HG02678 (cell line): ENCODE measurements at regions not wholly inside any gene's neighbourhood (a gene's known extent, or its start where the extent isn't known, plus 50 kb on each side); places are given as distances from the start of the nearest gene placed in this dataset.
"Not testable (repeated sequence)": the region's sequence is repeated elsewhere in the genome, so short reads cannot be mapped to it uniquely, and the experiment has no call there.

Source experiments
- ATAC-seq: cut with Tn5 transposase; IDR thresholded peaks from one replicate; pipeline ENCODE4 v1.9.1; 2021; ENCODE audit warnings: mild to moderate bottlenecking, moderate library complexity; ENCODE audit not compliant: unreplicated experiment

DNA sequence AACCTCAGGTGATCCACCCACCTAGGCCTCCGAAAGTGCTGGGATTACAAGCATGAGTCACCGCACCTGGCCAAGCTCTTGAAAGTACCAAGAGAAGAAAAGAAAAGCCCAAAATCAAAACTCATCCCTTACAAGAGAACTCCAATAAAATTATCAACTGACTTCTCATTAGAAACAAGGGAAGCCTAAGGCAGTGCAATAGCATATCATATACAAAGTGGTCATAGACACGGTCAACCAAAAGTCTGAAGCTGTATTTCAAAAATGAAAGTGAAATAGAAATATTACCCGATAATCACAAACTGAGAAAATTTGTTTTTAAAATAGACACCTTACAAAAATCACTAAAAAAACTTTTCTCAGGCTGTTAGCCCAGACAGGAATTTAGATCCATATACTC lies 1321.1 kb upstream of the GJE1 start:
- ATAC-seq = no peak

DNA sequence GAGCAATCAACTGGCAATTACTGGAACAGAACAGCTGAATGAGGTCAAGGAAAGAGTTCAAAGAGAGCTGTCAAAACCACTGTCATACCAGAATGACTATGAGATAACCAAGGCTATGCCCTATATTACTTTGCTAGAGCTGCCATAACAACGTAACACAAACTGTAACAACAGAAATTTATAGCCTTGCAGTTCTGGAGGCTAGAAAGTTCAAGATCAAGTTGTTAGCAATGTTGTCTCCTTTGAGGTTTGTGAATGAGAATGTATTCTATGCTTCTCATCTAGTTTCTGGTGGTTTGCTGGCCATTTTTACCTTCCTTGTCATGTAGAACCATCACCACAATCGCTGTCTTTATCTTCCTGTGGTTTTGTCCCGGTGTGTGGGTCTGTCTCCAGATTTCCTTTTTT lies 1323.0 kb upstream of the GJE1 start:
- peak; percentile 67 for ATAC-seq

DNA sequence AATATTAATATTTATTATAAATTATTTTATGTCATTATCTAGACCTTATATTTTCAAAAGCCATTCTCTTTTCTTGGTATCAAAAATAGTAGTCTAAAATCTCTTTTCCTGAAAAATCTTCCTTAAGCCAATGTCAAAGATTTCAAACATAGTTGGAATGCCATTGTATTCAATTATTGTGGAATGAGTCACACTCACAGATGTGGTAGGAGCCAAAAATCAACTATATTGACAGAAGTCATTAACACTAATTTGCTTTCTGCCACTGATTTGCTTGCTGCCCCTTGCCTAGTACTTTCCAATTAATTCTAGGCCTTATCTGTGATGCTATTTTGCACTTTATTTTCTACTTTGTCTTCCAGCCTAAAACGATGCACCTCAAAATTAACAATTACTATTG lies 1326.3 kb upstream of the GJE1 start:
- ATAC-seq = no peak

DNA sequence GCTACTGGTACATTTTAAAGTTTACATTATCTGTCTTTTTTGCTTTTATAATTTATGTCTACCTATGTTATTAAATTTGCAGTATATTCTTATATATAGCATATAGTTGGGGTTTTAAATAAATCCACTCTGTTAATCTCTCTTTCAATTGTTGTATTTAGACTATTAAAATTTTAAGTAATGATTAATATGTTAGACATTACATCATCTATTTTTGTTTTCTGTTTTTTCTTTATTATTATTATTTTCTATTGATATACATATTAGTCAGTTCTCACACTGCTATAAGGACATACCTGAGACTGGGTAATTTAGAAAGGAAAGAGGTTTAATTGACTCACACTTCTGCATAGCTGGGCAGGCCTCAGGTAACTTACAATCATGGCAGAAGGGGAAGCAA lies 1338.2 kb upstream of the GJE1 start:
- ATAC-seq = no peak

DNA sequence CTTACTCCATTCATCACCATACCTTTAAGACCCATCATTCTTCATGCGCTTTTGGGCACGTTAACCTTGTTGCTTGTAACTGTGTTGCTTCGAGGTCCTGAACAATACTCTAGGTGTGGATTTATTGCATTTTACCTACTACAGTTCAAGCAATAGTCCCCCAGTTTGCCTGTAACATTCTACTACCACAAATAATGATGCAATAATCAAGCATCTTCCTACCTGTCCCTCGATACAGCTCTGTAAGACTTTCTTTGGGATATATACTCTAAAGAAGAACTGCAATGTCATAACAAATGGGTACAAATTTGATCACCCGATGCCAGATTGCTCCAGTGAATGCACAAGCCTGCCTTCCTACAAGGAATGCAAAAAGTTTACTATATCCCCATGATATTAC lies 1342.6 kb upstream of the GJE1 start:
- no peak for ATAC-seq

DNA sequence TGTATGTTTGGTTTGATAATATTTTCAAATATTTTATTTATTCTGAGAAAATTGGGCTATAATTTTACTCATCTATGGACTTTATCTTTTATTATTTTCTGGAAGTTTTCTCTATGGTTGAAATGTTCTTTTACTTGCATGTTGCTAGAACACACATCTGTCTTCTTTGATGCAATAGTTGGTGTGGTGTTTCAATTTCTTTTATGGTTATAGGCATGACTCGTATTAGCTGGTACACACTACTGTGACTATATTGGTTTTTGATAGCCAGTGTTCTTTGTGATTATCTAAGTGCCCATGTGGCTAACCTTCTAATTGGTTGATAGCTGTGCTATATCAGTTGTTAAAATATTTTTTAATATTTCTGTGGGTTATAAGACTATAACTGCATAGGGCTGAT lies 1343.3 kb upstream of the GJE1 start:
- no peak for ATAC-seq

DNA sequence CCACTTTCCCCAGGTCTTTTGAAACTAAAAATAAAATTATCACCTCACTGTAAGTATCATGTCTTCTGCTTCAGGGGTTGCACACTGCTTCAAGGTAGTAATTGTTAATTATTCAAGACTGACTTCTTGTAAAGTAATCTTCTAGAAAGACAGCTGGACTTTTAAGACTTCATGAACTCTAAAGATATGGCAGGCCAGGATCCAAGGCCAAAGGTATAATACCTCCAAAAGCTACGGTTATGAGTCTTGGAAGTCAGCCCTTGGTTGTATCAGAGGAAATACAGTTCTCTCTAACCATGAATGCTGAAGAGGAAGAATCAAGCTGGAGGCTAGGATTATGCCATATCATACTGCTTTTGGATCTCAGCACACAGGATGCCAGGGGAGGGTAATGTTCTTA lies 1346.8 kb upstream of the GJE1 start:
- ATAC-seq = no peak

DNA sequence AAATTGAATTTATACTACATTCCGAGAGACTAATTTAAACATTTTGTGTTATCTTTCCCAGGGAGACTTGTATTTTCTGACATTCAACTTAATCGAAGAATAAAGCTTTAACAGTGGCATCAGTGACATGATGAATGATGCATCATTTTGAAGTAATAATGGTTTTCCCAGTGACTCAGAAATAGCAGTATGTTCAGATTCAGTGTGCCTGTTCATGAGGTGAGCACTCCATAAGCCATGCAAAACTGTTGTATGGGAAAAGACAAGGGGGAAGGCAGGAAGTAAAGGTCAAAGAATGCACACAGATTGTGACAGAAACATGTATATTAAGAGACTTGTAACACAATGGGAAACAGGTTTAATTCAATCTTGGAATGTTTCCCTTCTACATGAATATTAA lies 1348.2 kb upstream of the GJE1 start:
- ATAC-seq = no peak

DNA sequence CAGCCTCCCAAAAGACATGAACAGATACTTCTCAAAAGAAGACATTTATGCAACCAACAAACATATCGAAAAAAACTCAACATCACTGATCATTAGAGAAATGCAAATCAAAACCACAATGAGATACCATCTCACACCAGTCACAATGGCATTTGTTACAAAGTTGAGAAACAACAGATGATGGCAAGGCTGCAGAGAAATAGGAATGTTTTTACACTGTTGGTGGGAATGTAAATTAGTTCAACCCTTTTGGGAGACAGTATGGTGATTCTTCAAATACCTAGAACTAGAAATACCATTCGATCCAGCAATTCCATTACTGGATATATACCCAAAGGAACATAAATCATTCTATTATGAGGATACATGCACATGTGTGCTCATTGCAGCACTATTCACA lies 1349.2 kb upstream of the GJE1 start:
- not testable (repeated sequence) for ATAC-seq

DNA sequence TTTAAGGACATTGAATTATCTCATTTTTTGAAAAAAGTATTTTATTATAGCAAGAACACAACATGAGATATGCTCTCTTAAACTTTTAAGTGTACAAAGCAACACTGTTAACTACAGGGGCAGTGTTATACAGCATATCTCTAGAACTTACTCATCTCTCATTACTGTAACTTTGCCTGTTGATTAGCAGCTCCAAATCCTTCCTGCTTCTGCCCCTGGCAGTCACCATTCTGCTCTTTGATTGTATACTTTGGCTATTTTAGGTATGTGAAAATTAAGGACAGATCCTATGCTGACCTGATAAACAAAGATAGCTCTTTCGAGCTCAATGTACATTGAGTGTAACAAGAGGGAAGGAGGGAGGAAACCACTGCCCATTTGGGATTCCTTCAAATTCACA lies 1349.8 kb upstream of the GJE1 start:
- ATAC-seq = no peak

DNA sequence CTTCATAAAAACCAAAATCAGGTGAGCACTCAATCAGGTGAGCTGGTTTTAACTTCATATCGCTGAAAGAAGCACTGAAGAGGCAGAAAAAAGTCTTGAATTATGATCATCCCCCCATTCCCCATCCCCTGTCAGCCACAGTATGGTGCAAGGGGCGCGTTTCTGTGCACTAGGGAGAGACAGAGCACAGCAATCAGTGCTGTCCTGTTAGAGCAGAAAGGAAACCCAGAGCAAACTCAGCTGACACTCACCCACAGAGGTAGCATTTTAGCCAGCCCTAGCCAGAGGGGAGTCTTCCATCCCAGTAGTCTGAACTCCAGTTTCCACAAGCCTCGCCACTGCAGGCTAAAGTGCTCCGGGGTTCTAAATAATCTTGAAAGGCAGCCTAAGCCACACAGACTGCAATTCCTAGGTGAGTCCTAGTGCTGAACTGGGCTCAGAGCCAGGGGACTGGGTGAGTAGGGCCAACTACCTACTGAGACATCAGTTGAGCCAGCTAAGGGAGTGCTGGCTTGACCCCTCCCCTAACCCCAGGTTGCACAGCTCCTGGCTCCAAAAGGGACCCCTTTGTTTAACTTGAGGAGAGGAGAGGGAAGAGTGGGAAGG lies 1352.6 kb upstream of the GJE1 start:
- no peak for ATAC-seq

DNA sequence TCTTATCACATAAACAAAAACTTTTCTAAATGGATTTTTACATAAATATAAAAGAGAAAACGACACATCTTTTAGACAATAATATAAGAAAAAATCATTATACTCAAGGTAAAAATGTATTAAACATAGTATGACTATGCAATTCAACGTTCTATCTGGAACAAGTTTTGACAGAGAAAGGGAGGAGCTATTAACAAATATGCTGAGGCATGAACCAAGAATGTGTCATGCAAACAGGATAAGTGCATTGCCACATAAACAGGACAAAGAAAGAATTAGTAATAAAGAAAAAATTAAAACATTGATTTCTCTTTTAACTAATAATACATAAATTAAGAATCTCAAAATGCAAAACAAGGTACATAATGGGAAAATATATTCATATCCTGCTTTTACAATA lies 1353.4 kb upstream of the GJE1 start:
- ATAC-seq = no peak

DNA sequence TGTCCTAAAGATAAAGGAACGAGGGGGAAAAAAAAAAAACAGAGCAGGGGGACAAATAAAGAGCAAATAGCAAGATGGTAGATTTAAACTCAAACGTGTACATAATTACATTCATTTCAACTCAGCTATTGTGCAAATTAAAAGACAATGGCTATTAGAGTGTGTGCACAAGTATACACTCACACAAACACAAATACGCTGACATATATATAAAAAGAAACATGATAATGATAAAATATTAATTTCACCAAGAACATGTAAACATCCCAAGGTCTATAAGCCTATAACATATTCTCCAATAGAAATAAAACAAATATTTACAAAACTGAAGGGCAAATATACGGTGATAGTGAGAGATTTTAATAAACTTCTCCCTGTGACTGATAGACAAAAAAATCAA lies 1354.9 kb upstream of the GJE1 start:
- ATAC-seq = no peak

DNA sequence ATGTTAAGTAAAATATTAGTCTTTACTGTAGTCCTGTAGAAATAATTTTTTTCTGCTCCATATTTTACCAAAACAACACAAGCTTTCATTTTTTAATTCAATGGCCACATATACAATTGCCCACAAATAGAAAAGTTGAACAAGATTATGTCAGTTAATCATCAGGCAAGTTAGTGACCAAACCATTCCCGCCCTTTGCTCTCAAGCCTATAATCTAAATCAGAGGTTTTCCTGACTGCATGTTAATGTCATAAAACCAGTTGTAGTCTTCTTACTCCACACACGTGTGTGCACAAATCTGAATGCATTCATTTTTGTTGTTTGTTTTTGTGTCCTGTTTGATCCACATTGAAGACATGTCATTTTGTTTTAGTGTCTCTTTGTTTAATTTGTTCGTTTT lies 1357.7 kb upstream of the GJE1 start:
- ATAC-seq = no peak

DNA sequence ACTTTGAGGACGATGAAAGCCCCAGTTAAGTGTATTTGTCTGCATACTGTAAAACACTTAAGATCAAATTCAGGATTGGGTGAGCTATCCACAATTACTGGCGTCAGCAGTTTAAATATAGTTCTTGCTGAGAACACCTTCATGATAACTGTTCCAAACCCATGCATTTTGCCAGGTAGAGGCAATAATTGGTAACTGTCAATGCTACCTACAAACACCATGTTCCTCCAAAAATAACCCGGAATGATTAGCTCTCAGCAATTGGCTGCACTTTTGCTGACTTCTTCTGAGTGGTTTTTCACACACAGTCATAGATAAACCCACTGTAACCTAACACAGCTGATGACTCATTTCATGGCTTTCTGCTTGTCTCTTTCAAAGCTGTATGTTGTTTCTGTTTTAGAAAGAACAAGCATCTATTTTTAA lies 1358.6 kb upstream of the GJE1 start:
- peak; percentile 97 for ATAC-seq

DNA sequence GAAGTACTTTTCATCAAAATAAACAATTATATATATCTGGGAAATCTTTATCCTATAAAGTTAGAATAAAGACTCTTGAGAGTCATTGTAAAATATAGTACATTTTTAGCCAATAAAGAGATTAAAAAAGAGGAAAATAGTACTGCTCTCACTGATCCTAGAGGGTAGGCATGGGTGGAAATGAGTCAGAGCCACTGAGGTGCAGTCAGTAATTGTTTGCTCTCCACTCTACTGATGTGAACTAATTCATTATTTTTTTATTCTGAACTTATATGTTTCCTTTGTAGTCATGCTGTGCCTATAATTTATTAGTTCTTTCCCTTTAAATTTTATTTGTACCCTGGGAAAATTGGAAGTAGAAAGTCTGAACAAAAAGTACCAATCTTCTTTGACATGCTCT lies 1359.4 kb upstream of the GJE1 start:
- ATAC-seq = no peak

DNA sequence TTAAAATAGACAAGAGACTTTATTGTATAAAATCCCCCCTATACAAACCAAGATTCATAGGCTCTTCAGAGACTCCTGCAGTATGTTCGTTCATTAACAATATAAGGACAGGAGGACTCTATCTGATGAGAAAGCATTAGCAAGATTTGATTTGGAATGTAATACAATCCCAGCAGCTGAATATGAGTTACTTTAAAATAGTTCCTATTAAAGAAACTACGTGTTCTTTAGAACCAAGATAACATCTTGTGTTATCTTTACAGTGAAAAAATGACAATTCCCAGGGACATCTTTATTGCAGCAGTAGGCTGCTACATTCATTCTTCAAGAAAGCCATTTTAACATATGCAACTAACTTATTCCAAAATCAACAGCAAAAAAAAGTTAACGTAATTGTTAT lies 1360.1 kb upstream of the GJE1 start:
- ATAC-seq = no peak

DNA sequence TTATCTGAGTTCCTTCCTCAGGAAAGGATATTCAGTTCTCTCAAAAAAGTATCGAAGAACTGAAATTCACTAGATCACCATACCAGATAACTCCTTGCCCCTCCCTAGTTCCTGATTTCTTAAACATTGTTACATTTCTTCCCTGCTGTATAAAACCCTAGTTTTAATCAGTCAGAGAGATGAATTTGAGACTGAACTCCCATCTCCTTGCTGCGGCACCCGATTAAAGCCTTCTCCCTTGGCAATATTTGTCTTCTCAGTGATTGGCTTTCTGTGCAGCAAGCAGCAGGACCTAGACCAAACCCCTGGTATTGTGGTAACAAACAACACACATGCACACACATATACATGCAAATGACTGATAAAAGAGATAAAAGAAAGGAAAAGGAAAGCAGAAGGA lies 1364.6 kb upstream of the GJE1 start:
- ATAC-seq = no peak

DNA sequence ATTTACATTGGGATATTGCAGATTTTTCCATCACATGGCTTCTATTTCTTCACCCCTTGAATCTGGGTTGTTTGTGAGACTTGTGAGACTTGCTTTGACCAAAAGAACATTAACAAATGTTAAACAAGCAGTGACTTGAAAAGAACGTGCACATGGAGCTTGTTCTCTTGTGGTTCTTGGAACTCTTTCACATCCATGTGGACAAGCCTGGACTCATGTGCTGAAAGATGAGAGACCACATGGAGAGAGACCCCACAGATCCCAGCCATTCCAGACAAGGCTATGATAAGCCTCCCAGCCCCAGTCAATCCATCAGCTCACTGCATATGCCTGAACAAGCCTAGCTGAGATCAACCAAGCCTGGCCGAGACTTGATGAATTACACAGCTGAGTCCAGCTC lies 1365.7 kb upstream of the GJE1 start:
- ATAC-seq = no peak

DNA sequence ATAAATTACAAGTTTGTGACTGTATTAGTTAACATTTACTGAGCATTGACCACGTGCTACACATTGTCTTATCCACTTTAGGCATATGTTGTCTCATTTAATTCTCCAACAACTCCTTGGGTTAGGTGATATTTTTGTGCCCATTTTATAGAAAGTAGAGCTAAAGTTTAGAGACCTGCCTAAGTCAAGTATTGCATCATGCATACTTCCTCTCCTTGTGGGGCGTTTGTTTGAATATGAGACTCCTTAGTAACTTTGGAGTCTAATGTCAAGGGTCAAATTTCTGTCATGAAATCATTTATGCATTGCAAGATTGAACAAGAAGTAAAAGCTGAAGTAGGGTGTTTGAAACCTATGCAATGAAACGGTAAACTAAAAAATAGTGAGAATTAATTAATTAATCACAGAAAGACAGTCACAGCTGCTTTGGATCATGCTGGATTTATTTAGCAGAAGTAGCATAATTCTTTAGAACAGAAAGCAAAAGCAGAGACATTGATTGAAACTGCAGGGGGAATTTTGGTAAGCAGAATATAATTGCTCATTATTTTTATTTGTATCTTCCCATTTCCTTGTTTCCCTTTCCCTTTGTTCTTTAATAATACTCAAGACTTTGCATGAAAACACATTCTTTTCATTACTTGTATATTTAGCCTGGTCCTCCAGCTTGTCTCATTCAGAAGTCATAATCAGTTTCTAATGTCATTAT lies 1374.4 kb upstream of the GJE1 start:
- ATAC-seq = no peak

DNA sequence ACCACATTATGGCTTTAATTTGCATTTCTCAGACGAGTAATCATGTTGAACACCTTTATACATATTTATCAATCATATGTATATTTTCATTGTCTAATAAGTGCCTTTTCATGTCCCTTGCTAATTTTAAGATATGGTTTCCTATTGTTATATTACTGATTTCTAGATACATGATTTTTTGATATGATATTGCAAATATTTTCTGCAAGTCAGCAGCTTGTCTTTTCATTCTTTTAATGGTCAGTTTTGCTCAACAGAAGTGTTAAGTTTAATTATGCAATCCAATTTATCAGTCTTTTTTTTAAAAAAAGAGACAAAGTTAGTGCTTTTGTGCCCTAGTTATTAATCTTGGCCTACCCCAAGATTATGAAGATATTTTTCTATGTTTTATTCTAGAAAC lies 1377.8 kb upstream of the CITED2 start:
- no peak for ATAC-seq

DNA sequence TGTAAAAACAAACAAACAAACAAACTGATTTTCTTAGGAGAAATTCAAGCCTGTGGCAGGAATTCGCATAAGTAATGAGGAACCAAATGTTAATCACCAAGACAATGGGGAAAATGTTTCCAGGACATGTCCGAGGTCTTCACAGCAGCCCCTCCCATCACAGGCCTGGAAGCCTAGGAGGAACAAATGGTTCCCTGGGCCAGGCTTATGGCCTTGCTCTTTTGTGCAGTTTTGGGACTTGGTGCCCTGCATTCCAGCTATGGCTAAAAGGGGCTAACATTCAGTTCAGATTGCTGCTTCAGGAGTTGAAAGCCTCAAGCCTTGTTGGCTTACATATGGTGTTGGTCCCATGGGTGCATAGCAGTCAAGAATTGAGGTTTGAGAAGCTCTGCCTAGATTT lies 1372.7 kb upstream of the CITED2 start:
- ATAC-seq = no peak
